WTC11 (cell line): ENCODE measurements at regions not wholly inside any gene's neighbourhood (a gene's known extent, or its start where the extent isn't known, plus 50 kb on each side); places are given as distances from the start of the nearest gene placed in this dataset.

Experiments used
- CBFB ChIP-seq: sonication (generic); formaldehyde crosslinking; IDR thresholded peaks from 2 replicates; pipeline ENCODE4 v1.8.1; 2022; ENCODE audit warnings: mild to moderate bottlenecking, low read depth, missing genetic modification reagents
- CTCF ChIP-seq: fragments of 200-600 bp; IDR thresholded peaks from 2 replicates; pipeline ENCODE4 v1.8.0; 2022; ENCODE audit warnings: antibody characterized with exemption
- ESRRA ChIP-seq: sonication (generic); formaldehyde crosslinking; IDR thresholded peaks from 2 replicates; pipeline ENCODE4 v1.8.1; 2022; ENCODE audit warnings: mild to moderate bottlenecking, missing genetic modification reagents, borderline replicate concordance
- ETV6 ChIP-seq: sonication (generic); formaldehyde crosslinking; IDR thresholded peaks from 2 replicates; pipeline ENCODE4 v1.8.1; 2022; ENCODE audit warnings: mild to moderate bottlenecking, missing genetic modification reagents
- MAX ChIP-seq: sonication (generic); formaldehyde crosslinking; IDR thresholded peaks from 2 replicates; pipeline ENCODE4 v1.8.0; 2022; ENCODE audit warnings: mild to moderate bottlenecking, missing genetic modification reagents
- NR3C1 ChIP-seq: sonication (generic); formaldehyde crosslinking; conservative IDR thresholded peaks from 2 replicates; pipeline ENCODE4 v1.8.1; 2023; ENCODE audit warnings: low read depth, mild to moderate bottlenecking, missing genetic modification reagents
- OVOL2 ChIP-seq: fragments of 250-450 bp; sonication (Bioruptor Pico); IDR thresholded peaks from 2 replicates; pipeline ENCODE4 v1.9.0; 2021; ENCODE audit warnings: mild to moderate bottlenecking, borderline replicate concordance
- SP1 ChIP-seq: sonication (generic); formaldehyde crosslinking; conservative IDR thresholded peaks from 2 replicates; pipeline ENCODE4 v1.8.1; 2022; ENCODE audit warnings: missing genetic modification reagents

- TF ChIP-seq CTCF (no peak), SP1 (no peak), OVOL2 (CRISPR knock-in tag) (no peak), MAX (CRISPR knock-in tag) (no peak), ETV6 (CRISPR knock-in tag) (no peak), NR3C1 (CRISPR knock-in tag) (no peak), ESRRA (CRISPR knock-in tag) (no peak), CBFB (CRISPR knock-in tag) (no peak)
These were observed 94.5 kb upstream of the FGF3 start for GRCh38 chr11:69913591-69914285.
